ENCODE measurements at regions not wholly inside any gene's neighbourhood (a gene's known extent, or its start where the extent isn't known, plus 50 kb on each side); places are given as distances from the start of the nearest gene placed in this dataset.
"Not testable (repeated sequence)": the region's sequence is repeated elsewhere in the genome, so short reads cannot be mapped to it uniquely, and the experiment has no call there.

DNA sequence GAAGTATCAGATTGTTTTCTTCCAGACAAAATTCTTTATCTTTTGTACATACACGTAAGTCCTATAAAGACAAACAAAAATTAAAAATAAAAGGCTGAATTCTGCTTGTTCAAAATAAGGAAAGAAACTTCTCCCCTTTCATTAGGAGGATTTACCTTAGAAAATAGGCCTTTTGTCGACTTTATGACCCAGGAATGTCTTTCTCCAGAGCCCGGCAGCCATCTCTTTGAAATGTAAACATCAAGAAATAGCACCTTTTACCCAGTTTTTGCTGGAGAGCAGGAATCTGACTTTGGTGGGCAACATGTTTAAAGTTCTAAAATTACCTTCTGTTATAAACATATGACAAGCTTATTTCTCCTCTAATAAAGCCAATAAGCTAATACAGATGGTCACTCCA, 373.0 kb upstream of the FTMT start:
- no peak for DNase-seq (ENCODE audit: low spot score)

- no peak for DNase-seq (ENCODE audit: low spot score)
Observed at GRCh38 chr5:121479337-121479736, 372.3 kb upstream of the FTMT start.

GRCh38 chr5:121485281-121485680, 366.4 kb upstream of the FTMT start:
- DNase-seq (ENCODE audit: low spot score): no peak

- DNase-seq (ENCODE audit: low spot score): not testable (repeated sequence)
Observed at GRCh38 chr5:121485999-121486398, 365.7 kb upstream of the FTMT start.

DNA sequence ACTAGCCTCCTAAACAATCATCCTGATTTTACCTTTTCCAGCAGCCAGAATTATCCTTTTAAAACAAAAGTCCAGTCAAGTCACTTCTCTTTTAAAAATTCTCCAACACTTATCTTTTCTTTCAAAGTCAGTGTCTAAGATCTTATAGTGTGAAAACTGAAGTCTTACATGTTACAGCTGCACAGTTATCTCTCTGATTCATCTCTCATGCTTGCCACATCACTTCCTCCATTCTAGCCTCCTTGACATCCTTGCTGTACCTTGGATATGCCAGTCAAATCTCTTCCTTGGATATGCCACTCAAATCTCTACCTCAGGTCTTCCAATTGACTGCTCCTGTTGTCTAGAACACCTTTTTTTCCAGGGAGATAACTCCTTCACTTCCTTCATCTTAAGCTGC, 361.7 kb upstream of the FTMT start:
- DNase-seq (ENCODE audit: low spot score): no peak

- DNase-seq (ENCODE audit: low spot score): no peak
Observed at GRCh38 chr5:121497176-121497575, 354.5 kb upstream of the FTMT start.

- DNase-seq (ENCODE audit: low spot score): no peak
Observed at GRCh38 chr5:121500310-121500709, 351.4 kb upstream of the FTMT start.

DNA sequence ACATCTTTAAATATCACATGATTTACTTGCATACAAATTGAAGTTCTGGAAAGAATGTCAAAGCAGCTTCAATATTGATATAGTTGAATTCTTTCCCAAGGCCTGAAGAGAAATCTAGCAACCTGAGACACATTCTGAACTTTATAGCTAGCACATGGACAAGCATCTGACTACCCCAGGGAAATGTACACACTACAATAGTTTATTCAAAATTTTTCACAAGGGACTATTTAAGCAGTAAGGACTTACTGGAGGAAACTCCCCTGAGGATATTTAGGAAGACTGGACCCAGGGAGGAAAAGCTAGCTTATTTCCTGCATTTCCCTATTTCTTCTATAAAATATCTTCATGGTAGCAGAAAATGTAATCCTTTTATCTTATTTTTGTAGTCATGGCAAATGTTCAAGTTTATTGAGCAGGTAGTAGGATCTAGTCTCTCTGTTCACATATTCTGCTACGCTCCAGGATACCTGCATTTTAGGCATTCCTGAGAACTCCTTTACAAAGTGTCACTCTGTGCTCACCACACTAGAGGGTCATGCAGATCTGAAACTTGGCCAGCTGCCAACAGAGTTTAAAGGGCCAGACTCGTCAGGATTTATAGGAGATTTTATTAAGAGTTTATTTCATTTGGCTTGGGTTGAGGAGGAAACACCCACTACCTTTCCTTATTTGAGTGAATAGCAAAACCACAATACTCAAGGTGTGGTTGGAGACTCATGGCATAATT, 348.4 kb upstream of the FTMT start:
- no peak for DNase-seq (ENCODE audit: low spot score)

GRCh38 chr5:121516997-121517396, 334.7 kb upstream of the FTMT start:
- no peak for DNase-seq (ENCODE audit: low spot score)

- DNase-seq (ENCODE audit: low spot score): no peak
Observed at GRCh38 chr5:121525706-121526105, 326.0 kb upstream of the FTMT start.

DNA sequence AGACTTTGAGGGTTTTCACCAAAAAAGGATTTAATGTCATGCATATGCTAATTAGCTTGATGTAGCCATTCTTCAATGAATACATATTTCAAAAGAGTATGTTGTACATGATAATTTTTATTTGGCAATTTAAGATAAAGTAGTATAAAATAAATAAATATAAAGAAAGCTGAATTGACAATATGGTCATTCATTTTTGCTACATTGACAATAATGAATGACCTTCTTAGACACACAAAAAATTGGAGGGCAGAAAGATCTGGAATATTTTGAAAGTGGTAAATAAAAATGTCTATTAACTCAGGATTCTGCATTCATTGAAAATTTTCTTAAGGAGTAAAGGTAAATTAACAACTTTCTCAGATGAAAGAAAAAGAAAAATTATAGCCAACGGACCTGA, 324.8 kb upstream of the FTMT start:
- no peak for DNase-seq (ENCODE audit: low spot score)

DNA sequence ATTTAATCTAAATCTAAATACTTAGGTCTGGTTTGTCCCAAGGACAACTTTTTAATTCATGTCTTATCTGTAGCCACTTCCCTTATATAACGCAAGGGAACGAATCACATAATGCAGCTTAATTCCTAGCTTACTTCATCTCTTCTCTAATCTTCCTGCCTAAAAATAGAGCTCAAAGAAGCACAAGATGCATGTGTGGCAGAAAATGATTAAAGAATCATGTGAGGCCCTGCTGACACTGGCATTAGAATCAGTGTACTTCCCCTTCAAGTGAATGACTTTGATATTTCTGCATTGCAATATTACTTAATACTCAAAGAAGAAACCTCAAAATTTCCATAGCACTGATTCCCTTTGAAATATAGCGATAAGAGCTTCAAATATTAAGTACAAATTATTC, 317.9 kb upstream of the FTMT start:
- no peak for DNase-seq (ENCODE audit: low spot score)

DNA sequence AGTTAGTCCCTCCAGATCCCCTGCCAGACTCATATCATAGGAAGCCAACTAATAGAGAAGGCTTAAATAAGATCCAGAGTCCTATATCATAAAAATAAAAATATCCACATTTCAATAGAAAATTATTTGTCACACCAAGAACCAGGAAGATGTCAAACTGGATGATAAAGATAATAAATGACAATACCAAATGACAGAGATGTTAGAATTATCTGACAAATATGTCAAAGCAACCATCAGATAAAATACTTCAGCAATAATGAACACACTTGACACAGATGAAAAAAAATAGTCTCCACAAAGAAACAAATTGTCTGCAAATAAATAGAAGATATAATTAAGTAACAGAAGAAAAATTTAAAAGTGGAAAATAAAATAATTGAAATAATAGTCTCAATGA, 300.7 kb upstream of the FTMT start:
- no peak for DNase-seq (ENCODE audit: low spot score)

DNA sequence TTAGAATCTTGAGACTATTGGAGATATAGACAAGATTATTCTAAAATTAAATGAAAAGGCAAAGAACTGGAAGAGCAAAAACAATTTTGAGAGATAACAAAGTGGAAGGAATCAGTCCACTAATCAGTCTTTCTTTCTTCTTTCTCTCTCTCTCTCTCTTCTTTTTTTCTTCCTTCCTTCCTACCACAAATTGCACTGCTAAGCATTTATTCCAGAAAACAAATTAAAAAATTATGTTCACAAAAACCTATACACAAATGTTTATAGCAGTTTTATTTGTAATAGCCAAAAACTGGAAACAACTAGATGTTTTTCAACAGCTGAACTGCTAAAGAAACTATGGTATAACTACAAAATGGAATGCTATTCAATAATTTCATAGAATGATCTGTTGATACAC, 291.9 kb upstream of the FTMT start:
- no peak for DNase-seq (ENCODE audit: low spot score)

DNA sequence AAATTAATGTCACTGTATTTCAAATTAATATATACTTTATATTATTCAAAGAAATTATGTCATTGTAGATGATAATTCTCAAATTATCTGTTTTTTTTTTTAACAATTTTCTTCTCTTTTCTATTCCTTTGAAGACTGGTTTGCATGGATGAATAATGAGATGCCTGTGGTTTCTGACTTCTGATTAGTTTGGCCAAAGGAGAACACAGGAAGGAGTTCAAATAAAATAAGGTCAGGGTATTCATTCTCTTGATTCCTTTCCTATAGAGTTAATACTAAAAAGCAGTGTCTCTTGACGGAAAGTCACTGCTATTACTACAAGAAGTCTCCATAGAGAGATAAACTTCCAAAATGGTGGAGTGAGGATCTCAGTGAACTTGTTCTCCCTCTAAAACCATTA, 279.6 kb upstream of the FTMT start:
- DNase-seq (ENCODE audit: low spot score): no peak

DNA sequence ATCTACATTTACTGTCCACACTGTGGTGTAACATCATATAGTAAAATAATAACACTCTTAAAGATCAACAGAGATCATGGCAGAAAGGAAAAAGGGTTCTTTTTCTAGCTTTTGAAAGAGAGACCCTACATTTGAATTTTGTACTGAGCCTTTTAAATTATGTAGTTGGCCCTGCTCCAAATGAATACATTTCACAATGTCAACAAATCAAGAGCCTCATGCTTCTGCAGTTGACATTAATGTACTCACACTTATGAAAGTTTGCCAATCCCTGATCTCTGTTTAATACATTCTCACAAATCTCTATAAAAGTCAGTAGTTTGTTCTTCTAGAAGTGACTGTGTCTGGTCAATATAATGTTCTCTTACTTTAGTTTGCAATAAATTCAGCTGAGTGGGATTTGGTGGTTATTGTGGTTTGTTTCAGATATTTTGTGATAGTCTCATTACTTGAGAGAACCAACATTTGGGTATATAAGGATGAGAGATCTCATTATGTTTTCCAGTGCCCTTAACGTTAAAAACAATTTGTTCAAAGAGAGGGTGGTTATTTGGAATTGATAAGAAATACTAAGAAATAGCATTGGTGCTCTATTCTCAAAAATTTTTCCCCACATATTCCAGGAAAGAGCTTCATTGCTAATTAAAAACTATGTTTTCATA, 277.8 kb upstream of the FTMT start:
- DNase-seq (ENCODE audit: low spot score): no peak

DNA sequence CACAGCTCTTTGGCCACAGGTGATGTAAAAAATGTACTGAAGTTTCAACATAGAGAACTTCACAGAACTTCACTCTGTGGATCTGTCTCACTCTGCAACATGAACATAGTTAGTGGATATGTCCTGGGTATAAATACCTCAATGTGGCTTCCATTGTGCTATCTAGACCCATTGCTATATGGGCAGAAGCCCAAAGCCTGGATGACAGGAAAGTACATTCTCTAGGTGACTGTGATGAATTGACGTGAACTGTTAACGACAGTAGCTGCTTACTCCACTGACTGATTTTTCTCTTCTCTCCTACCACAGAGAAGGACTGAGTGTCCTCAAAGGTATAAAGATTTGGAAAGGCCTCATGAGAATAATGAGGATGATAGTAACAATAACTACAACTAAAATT, 270.1 kb upstream of the FTMT start:
- no peak for DNase-seq (ENCODE audit: low spot score)

GRCh38 chr5:121596882-121597281, 254.8 kb upstream of the FTMT start:
- DNase-seq (ENCODE audit: low spot score): no peak

DNA sequence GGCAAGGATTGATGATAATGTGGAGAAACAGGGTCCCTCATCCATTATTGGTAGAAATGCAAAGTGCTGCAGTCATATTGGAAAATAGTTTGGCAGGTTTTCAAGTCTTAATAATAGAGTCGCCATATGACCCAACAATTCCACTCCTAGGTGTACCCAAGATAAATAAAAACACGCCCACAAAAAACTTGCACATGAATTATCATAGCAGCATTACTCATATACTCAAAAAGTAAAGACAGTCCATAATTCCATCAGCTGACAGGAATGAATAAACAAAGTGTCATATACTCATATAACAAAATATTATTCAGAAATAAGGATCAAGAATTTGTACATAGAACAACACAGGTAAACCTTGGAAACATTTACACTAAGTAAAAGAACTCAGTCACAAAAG, 242.9 kb upstream of the FTMT start:
- DNase-seq (ENCODE audit: low spot score): no peak

- DNase-seq (ENCODE audit: low spot score): no peak
Observed at GRCh38 chr5:121624035-121624434, 227.6 kb upstream of the FTMT start.

DNA sequence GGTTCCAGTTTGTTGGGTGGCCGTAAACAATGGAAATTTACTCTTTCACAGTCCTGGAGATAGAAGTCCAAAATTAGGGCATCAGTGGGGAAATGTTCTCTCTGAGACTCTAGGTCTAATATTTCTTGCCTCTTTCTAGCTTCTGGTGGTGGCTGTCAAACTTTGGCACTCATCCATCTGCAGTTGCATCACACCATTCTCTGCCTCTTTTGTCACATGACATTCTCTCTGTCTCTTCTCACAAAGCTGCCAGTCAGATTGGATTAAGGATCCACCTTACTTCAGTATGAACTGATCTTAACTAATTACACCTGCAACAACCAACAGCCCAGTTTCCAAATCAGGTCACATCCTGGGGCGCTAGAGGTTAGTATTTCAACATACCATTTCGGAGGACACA, 222.9 kb upstream of the FTMT start:
- DNase-seq (ENCODE audit: low spot score): no peak

DNA sequence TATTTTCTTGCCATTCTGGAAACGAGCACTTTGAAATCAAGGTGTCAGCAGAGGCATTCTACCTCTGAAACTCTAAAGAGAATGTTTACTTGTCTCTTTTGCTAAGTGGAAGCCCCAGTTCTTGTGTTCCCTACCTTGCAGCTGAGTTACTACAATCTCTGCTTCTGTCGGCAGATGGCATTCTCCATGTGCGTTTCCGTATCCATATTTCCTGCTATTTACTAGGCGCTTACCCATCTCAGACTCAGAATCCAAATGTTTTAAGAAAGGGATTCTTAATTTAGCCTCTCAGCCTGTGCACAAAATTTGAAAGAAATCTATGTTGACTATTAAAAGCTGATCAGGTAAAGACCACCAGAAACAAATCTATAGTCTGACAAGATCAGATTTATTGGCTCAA, 221.3 kb upstream of the FTMT start:
- DNase-seq (ENCODE audit: low spot score): no peak

- DNase-seq (ENCODE audit: low spot score): no peak
Observed at GRCh38 chr5:121634946-121635345, 216.7 kb upstream of the FTMT start.

DNA sequence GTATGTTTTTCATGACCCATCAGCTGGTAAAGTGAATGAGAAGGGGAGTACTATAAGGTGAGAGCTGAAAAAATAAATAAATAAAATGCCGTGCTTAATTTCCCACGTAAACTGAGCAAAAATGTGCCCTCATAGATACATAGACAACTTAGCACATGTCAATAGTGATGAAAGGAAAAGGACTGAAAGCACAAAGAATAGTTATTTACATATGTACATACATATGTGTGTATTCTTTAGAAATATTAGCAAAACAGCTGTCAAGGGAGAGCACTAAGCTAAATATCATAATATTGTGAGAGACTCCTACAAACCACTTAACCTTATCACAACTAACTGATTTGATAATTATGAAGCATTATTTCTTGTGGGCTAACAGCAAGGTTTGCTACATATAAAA, 213.6 kb upstream of the FTMT start:
- no peak for DNase-seq (ENCODE audit: low spot score)
